Left ventricle myocardium superior (tissue), 1 donor: ENCODE measurements at regions not wholly inside any gene's neighbourhood (a gene's known extent, or its start where the extent isn't known, plus 50 kb on each side); places are given as distances from the start of the nearest gene placed in this dataset.

Experiments
- ATAC-seq: fragments of 200-7000 bp; cut with Tn5 transposase; one replicate; pipeline ENCODE4 v1.9.1; 2020; ENCODE audit warnings: mild to moderate bottlenecking, moderate library complexity
- DNase-seq: peaks from one replicate; pipeline ENCODE4 v3.0.0-alpha.2; 2020
- intact Hi-C: fragments of 100-400 bp; cut with micrococcal nuclease; formaldehyde crosslinking; loops from one replicate; pipeline ENCODE4 v1.11.0; 2022
- donor health status: DM: no; HTN: yes; CAD: no; lungs with severe emphysema.

GRCh38 chr7:131189488-131189887 is 138.2 kb upstream of the MKLN1 start:
- DNase-seq, result no peak
- intact Hi-C loops, result no loop called here
- no peak for ATAC-seq

GRCh38 chr7:131190146-131190545 is 137.5 kb upstream of the MKLN1 start:
- intact Hi-C loops, result no loop called here
- DNase-seq (no peak), ATAC-seq (no peak)

- DNase-seq, result no peak
- no peak for ATAC-seq
- intact Hi-C loops, result no loop called here
Measured at GRCh38 chr7:131190581-131190980, 137.1 kb upstream of the MKLN1 start.

- intact Hi-C loops, result no loop called here
- no peak for ATAC-seq
- no peak for DNase-seq
Measured at GRCh38 chr7:131194070-131194865, 133.4 kb upstream of the MKLN1 start.

- ATAC-seq (no peak), DNase-seq (no peak)
- intact Hi-C loops, result no loop called here
Measured at GRCh38 chr7:131196803-131197202, 130.9 kb upstream of the MKLN1 start.

GRCh38 chr7:131197920-131198615 is 129.6 kb upstream of the MKLN1 start:
- DNase-seq (no peak), ATAC-seq (no peak)
- intact Hi-C loops, result no loop called here

- DNase-seq, result no peak
Measured at GRCh38 chr7:131202451-131202850, 125.2 kb upstream of the MKLN1 start.

GRCh38 chr7:131203291-131203976 is 124.2 kb upstream of the MKLN1 start:
- DNase-seq (peak; percentile 34), ATAC-seq (peak; percentile 76)
- intact Hi-C loops, result no loop called here

More at GRCh38 chr7:131202451-131202850, 125.2 kb upstream of the MKLN1 start:
- intact Hi-C loops, result no loop called here
- no peak for ATAC-seq

GRCh38 chr7:131208777-131209176 is 118.9 kb upstream of the MKLN1 start:
- intact Hi-C loops, result no loop called here
- ATAC-seq, result peak; percentile 68
- no peak for DNase-seq

GRCh38 chr7:131210618-131211017 is 117.1 kb upstream of the MKLN1 start:
- ATAC-seq, result no peak
- intact Hi-C loops, result no loop called here
- no peak for DNase-seq

GRCh38 chr7:131211500-131211899 is 116.2 kb upstream of the MKLN1 start:
- intact Hi-C loops, result no loop called here
- peak; percentile 49 for ATAC-seq
- no peak for DNase-seq

GRCh38 chr7:131212114-131212513 is 115.6 kb upstream of the MKLN1 start:
- ATAC-seq (peak; percentile 17), DNase-seq (no peak)
- intact Hi-C loops, result no loop called here

GRCh38 chr7:131218727-131219128 is 108.9 kb upstream of the MKLN1 start:
- intact Hi-C loops, result no loop called here
- ATAC-seq (no peak), DNase-seq (no peak)

GRCh38 chr7:131219312-131220041 is 108.2 kb upstream of the MKLN1 start:
- DNase-seq (peak; percentile 66), ATAC-seq (peak; percentile 96)
- intact Hi-C loops, result no loop called here

GRCh38 chr7:131221061-131221460 is 106.6 kb upstream of the MKLN1 start:
- ATAC-seq (no peak), DNase-seq (no peak)
- intact Hi-C loops, result no loop called here

GRCh38 chr7:131222171-131222570 is 105.5 kb upstream of the MKLN1 start:
- ATAC-seq (no peak), DNase-seq (no peak)
- intact Hi-C loops, result no loop called here

- intact Hi-C loops, result no loop called here
- no peak for ATAC-seq
- DNase-seq, result no peak
Measured at GRCh38 chr7:131223151-131223550, 104.5 kb upstream of the MKLN1 start.

GRCh38 chr7:131224996-131225395 is 102.7 kb upstream of the MKLN1 start:
- ATAC-seq (no peak), DNase-seq (no peak)
- intact Hi-C loops, result no loop called here

GRCh38 chr7:131225619-131226513 is 101.8 kb upstream of the MKLN1 start:
- intact Hi-C loops, result no loop called here
- peak; percentile 36 for DNase-seq

More at GRCh38 chr7:131225619-131226513, 101.8 kb upstream of the MKLN1 start:
- ATAC-seq, result peak; percentile 77
